GM06990 (cell line): ENCODE measurements at regions not wholly inside any gene's neighbourhood (a gene's known extent, or its start where the extent isn't known, plus 50 kb on each side); places are given as distances from the start of the nearest gene placed in this dataset.

Source experiments
- DNase-seq: peaks from one replicate; pipeline ENCODE4 v3.0.0-alpha.2; 2011; ENCODE audit not compliant: insufficient read length; ENCODE audit errors: extremely low read depth
- H3K27me3 ChIP-seq: replicated peaks from 2 replicates; pipeline ENCODE4 v1.6.0; 2011; ENCODE audit warnings: low read length; ENCODE audit not compliant: control insufficient read depth, insufficient read depth
- H3K36me3 ChIP-seq: 2 replicates; pipeline ENCODE4 v1.5.1; 2011; ENCODE audit warnings: low read length; ENCODE audit not compliant: control insufficient read depth, insufficient read depth
- H3K4me3 ChIP-seq: replicated peaks from 2 replicates; pipeline ENCODE4 v1.5.1; 2011; ENCODE audit warnings: low read depth, mild to moderate bottlenecking, control low read depth, low read length
- CTCF ChIP-seq: IDR thresholded peaks from 2 replicates; pipeline ENCODE4 v1.5.1; 2011; ENCODE audit warnings: low read length, control low read depth, mild to moderate bottlenecking, inconsistent platforms; ENCODE audit not compliant: insufficient read depth, poor library complexity, severe bottlenecking

- no peak for TF ChIP-seq CTCF
- DNase-seq = no peak
- H3K36me3 ChIP-seq = no peaks in the 10 kb centered on the region
- no peaks in the 10 kb centered on the region for H3K27me3 ChIP-seq
- no peak overlapping the region for H3K4me3 ChIP-seq
Measured at GRCh38 chr17:52790359-52790955, 631.9 kb upstream of the CA10 start.

- H3K27me3 ChIP-seq = no peaks in the 10 kb centered on the region
- no peak for TF ChIP-seq CTCF
- H3K4me3 ChIP-seq = no peak overlapping the region
- no peak for DNase-seq
- no peaks in the 10 kb centered on the region for H3K36me3 ChIP-seq
Measured at GRCh38 chr17:52789829-52790228, 631.3 kb upstream of the CA10 start.

GRCh38 chr17:52776234-52776633 lies 617.7 kb upstream of the CA10 start:
- TF ChIP-seq CTCF = no peak
- H3K4me3 ChIP-seq = no peak overlapping the region
- H3K36me3 ChIP-seq = no peaks in the 10 kb centered on the region
- DNase-seq = no peak
- H3K27me3 ChIP-seq = no peaks in the 10 kb centered on the region

GRCh38 chr17:52762794-52763167 lies 604.3 kb upstream of the CA10 start:
- no peaks in the 10 kb centered on the region for H3K27me3 ChIP-seq
- no peak for DNase-seq
- TF ChIP-seq CTCF = no peak

GRCh38 chr17:52762147-52762793 lies 603.8 kb upstream of the CA10 start:
- no peak overlapping the region for H3K4me3 ChIP-seq
- DNase-seq = no peak
- H3K36me3 ChIP-seq = no peaks in the 10 kb centered on the region
- H3K27me3 ChIP-seq = no peaks in the 10 kb centered on the region
- no peak for TF ChIP-seq CTCF

More at GRCh38 chr17:52762794-52763167, 604.3 kb upstream of the CA10 start:
- no peak overlapping the region for H3K4me3 ChIP-seq
- no peaks in the 10 kb centered on the region for H3K36me3 ChIP-seq

GRCh38 chr17:52759864-52760263 lies 601.4 kb upstream of the CA10 start:
- no peak for TF ChIP-seq CTCF
- no peak for DNase-seq
- Histone ChIP-seq H3K27me3 (no peaks in the 10 kb centered on the region), H3K4me3 (no peak overlapping the region), H3K36me3 (no peaks in the 10 kb centered on the region)
